Skin of body (tissue), 1 donor: ENCODE measurements at regions not wholly inside any gene's neighbourhood (a gene's known extent, or its start where the extent isn't known, plus 50 kb on each side); places are given as distances from the start of the nearest gene placed in this dataset.

Source experiments
- DNase-seq: peaks from one replicate; lab custom pipeline; 2025; lab: John Stamatoyannopoulos, UW

GRCh38 chr9:134487066-134487710, 154.4 kb upstream of the COL5A1 start:
- DNase-seq, result no peak

- DNase-seq, result no peak
These were observed 153.0 kb upstream of the COL5A1 start for GRCh38 chr9:134488331-134489280.

GRCh38 chr9:134489621-134490408, 151.8 kb upstream of the COL5A1 start:
- no peak for DNase-seq

GRCh38 chr9:134490446-134490845, 151.2 kb upstream of the COL5A1 start:
- DNase-seq, result no peak

DNA sequence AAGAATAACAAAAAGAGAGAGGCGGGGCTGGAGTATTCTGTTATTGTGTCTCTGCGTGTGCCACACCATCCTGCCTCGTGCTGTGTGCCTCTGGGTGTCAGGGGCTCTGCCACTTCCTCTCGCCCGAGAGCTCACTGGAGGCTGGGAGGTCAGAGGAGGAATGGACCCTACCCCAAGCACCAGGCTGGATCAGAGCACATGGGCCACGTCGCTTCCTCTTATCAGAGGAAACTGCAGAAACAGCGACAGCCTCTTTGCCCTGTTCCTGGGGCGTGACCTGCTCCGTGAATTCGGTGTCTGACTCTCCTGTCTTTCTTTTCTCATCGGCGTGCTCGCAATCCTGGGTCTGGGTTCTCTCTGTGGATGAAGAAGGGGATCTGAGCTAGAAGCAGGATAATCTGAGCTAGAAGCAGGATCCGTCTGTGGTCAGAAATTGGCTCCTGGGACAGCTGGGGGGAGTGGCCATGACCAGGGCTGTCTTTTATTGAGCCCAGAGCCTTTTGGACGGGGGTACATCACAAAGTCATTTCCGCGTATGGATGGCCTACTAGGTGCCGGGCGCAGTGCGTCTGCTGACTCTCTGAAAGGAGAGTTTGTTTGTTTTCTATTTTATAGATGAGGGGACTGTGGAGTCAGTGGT, 150.3 kb upstream of the COL5A1 start:
- DNase-seq, result no peak

- DNase-seq, result no peak
These were observed 149.7 kb upstream of the COL5A1 start for GRCh38 chr9:134491856-134492255.

- DNase-seq, result peak; percentile 95
These were observed 149.3 kb upstream of the COL5A1 start for GRCh38 chr9:134492281-134492691.

DNA sequence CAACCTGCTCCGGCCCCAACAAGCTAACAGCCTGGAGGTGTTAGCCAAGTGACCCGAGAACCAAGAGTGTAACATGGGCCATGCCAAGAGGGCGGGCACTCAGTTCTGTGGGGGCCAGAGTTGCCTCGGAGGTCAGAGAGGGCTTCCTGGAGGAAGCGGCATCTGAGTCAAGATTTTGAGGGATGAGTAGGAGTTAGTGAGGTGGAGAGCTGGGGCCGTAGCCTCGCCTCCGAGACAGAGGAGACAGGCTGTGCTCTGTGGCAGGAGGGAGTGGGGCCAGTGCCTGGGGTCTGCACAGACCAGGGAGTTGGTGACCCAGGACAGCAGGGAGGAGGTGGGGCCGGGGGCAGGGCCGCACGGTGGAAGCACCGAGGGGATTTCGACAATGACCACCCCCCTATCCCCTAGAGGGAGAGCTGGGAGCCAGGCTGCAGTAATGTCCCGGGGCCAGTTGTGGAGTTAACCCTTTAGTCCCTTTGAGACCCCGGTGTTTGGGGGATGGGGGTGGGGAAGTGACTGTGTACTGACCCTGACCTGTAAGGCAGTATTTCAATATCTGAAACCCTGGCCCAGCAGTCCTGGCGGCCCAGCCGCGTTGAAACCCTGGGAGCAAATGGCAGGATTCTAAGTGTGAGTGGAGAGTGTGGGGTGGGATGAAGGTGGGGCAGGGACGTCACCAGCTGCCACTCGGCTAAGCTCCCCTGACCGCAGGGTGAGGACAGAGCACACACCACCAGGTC, 148.7 kb upstream of the COL5A1 start:
- DNase-seq, result no peak

DNA sequence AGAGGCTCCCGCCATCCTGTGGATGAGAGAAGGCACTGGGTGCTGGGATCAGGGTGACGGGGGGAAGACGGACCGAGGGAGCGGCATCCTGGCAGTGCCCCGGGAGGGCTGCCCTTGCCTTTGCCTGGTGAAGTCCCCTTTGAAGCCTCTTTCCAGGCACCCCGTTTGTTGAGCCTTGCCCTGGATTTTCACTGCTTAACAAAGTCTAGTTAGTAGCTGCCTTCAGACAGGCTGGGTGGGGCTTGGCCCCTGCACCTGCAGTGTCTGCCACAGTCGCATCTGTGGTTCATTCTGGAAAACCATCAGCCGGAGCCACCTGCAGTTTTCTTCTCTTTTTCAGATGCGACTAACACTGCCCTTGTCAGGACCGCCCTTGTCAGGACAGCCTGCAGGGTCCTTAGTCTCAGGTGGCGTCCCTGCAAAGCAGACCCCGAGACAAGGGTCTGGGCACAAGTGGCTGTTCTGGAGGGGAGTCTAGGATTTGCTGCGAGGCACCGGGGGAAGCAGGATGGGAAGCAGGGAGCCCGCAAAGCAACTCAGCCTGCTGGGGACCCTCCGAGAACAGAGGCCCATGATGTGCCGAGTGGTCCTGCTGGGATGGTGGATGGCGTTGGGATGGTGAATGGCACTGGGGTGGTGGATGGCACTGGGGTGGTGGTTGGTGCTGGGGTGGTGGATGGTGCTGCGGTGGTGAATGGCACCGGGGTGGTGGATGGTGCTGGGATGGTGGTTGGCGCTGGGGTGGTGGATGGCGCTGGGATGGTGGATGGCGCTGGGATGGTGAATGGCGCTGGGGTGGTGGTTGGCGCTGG, 147.9 kb upstream of the COL5A1 start:
- no peak for DNase-seq

DNA sequence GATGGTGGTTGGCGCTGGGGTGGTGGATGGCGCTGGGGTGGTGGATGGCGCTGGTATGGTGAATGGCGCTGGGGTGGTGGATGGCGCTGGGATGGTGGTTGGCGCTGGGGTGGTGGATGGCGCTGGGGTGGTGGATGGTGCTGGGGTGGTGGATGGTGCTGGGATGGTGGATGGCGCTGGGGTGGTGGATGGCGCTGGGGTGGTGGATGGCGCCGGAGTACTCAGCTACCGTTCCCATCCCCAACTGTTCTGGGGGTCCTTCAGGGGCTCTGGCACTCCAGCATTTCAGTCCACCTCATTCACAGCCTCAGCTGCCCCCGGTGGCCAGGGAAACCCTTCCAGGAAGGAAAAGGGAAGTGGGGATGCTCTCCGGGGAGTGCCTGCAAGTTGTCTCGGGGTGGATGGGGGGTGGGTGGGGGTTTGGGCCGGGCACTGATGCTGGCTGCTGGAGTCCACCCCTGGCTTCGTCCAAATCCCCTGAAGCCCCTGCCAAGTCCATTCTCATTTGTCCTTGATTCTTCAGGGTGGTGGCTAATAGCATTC, 147.3 kb upstream of the COL5A1 start:
- DNase-seq, result no peak

- no peak for DNase-seq
These were observed 146.7 kb upstream of the COL5A1 start for GRCh38 chr9:134494905-134495304.

GRCh38 chr9:134495881-134496412, 145.7 kb upstream of the COL5A1 start:
- no peak for DNase-seq

DNA sequence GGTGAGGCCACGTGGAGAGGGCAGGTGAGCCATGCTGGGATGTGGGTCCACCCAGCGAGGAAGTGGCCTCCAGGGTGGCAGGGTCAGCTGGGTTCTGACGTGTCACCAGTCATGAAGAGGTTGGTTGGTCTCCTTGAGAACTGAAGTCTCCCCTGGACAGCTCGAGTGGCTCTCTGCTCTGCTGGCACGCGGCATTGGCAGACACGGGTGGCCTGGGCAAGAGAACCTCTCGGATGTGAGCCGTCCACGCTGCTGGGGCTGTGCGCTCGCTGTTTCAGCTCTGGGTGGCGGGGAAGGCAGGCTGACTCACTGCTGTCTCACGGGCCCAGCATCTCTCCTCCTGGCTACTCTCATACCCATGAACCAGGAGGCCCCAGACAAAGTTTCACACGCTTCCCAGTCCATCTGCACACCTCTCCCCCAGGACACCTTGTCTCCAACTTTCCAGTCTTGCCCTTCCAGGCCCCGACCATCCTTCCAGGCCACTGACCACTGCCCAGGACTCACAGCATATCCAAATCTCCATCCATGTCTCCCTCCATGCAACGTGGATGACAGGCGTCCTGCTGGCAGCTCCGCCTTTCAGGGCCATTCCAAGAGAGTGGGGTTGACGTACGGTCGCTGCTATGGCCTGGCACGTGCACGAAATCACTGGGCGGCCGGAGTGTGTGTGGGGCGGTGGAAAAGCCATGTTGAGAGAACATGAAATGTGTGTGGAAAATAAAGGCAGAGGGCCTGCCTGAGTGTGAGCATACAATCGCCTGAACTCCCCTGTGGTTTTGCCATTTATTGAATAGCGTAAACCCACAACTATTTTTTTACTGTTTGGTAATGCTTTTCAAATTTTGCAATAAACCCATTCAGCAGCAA, 145.0 kb upstream of the COL5A1 start:
- DNase-seq, result no peak

DNA sequence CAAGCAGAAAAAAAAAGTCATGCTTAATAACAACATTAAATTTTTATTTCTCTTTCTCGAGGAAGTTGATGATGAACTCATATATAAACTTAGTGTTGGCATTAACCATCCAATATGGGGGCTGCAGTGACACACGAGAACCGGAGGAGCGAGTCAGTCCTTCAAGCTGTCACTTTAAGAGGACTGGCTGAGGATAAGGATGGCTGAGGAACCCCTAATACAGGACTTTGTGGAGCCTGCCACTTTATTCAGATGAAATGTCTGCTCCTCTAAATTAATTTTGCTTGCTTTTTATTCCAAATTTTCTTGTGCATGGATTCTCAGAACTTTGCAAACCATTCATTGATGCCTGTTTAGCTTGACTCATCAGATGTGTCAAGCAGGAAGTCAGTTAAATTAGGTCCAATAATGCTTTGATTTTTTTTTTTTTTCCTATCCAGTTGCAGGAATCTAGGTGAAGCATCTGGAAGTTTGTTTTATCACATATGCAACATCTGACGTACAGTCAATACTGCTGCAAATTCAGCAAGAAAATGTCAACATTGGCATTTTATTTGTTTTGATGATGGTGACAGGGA, 144.2 kb upstream of the COL5A1 start:
- no peak for DNase-seq

DNA sequence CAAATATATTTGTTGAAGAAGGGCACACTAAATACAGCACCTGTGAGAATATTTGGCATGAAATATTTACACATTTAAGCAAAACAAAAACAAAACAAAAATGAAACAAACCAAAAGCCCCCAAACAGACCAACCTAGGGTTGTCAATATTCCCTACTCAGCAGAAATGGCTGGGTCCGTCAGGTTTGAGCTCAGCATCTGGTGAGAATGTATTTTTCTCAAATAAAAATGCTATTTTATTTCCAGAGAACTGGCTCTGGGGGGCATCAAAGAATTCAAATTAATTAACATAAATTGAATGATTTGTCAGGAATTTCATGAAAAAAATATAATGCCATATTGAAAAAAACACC, 142.8 kb upstream of the COL5A1 start:
- no peak for DNase-seq

DNA sequence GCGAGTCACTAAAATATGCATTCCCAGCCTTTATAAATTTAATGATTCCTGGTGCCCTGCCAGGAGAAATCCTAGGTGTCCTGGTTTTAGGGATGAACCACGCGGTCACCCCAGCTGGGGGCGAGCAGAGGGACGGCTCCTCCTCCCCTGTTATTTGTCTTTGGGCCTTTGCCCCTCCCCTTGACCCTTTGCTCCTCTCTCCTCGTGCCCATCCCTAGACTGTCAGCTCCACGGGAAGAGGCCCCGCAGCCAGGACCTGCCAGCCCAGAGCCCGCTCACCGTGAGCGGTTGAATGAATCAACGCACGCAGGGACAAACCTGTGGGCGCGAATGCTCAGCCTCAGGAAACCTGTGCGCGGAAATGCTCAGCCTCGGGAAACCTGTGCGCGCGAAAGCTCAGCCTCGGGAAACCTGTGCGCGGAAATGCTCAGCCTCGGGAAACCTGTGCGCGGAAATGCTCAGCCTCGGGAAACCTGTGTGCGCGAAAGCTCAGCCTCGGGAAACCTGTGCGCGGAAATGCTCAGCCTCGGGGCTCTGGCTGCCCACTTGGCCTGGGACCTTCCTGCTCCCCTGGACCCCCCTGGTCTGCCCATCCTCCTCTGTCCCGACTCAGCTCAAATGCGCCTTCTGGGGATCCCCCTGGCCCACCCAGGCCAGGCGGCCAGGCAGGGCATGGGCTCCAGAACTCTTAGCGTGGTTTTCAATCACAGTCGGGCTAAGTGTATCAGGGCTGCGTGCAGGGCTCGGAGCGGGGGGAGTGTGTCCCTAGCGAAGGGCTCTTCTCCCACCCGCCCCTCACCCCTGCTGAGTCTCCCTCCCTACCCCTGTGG, 140.5 kb upstream of the COL5A1 start:
- DNase-seq, result no peak

DNA sequence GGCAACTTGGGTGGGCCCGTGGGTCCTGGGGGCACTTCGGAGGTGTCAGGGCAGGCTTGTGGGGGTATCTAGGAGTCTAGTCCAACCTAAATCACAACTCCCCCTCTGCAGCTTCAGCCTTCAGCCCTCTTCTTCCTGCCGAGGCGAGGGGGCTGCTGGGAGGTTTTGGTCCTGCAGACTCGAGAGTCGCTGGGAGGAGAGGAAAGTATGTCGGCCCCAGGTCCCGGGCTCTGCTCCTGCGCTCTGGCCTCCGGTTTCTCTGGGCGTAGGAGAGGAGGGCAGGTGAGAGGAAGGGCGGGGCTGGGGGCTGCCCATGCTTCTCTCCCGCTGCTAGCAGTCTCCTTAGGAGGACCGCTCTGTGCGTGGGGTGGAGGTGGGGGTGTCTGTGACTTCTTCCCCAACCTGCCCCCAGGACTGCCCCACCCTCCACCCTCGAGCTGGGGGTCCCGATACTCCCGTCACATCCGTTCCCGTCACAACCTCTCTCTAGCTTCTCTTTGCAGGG, 139.8 kb upstream of the COL5A1 start:
- DNase-seq, result no peak
